Upper lobe of left lung (tissue), 4 donors: ENCODE measurements at regions not wholly inside any gene's neighbourhood (a gene's known extent, or its start where the extent isn't known, plus 50 kb on each side); places are given as distances from the start of the nearest gene placed in this dataset.

Experiments used
- CTCF ChIP-seq, 6 experiments: fragments of 450-650 bp in 4 of 6; fragments of 200-600 bp in 2 of 6; sonication (generic) in 2 of 6; IDR thresholded peaks; one replicate each; pipeline ENCODE4 v1.5.1; 2016 to 2019; ENCODE audit warnings: antibody characterized with exemption in 6 of 6
- EP300 ChIP-seq, 4 donors: sonication (generic); formaldehyde crosslinking; IDR thresholded peaks; one replicate each; pipeline ENCODE4 v1.5.1; 2017; ENCODE audit warnings: antibody characterized with exemption in 4 of 4, control low read depth in 2 of 4

- TF ChIP-seq CTCF (IDR thresholded peaks at IDR 0.05): no peak
- no peak for TF ChIP-seq EP300 (IDR thresholded peaks at IDR 0.05)
Observed at GRCh38 chr2:33836628-33837027, 237.5 kb upstream of the FAM98A start.
